ENCODE measurements at regions not wholly inside any gene's neighbourhood (a gene's known extent, or its start where the extent isn't known, plus 50 kb on each side); places are given as distances from the start of the nearest gene placed in this dataset.

DNA sequence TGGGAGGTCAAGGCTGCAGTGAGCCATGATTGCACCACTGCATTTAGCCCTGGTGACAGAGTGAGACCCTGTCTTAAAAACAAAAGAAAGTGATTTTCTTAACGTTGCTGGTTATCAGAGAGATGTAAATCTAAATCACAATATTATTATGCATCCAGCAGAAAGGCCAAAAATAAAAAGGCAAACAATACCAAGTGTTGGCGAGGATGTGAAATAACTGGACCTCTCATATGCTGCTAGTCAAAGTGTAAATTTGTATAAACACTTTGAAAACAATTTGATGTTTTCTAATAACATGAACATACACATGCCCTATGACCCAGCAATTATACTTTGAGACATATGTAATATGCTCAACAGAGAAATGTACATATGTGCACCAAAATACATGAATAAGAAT is 110.7 kb upstream of the CNTLN start (continued):
- TF ChIP-seq HDAC2 (IDR thresholded peaks at IDR 0.05; ENCODE audit: borderline replicate concordance in 1 of 2, low read depth in 2 of 2, low read length in 2 of 2) (no peak), GABPA (IDR thresholded peaks at IDR 0.05; ENCODE audit: borderline replicate concordance, insufficient read depth, low read length) (no peak), KDM1A (IDR thresholded peaks at IDR 0.05; ENCODE audit: borderline replicate concordance, low read length) (no peak), BCL11A (IDR thresholded peaks at IDR 0.05; ENCODE audit: low read depth in 2 of 2, low read length in 2 of 2) (no peak)

Data from H1 (cell line).